ENCODE measurements at regions not wholly inside any gene's neighbourhood (a gene's known extent, or its start where the extent isn't known, plus 50 kb on each side); places are given as distances from the start of the nearest gene placed in this dataset.

DNA sequence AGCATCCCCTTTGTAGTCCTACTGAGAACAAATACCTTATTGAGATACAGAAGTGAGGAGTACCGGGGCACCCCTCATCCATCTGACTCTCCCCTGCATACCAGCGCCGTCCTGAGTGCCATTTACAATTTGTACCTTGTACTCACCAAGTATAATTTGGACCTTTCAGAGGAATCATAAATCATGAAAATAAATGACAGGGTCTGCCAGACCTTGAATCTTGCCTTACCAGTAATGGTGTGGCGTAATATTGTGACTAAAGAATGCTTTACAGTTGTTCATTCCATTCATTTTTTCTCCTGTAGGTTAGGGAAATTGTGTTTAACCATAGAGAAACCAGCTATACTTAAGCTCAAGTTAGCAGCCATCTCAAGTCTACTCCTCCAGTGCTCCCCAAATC is 243.7 kb upstream of the RGS6 start:
- Histone ChIP-seq H3K9ac (ENCODE audit: low read length) (no peak overlapping the region), H3K27ac (ENCODE audit: low read depth, low read length) (no peak overlapping the region), H3K36me3 (ENCODE audit: control insufficient read depth, insufficient read depth, low read length) (peaks cover 8% of the 10 kb centered on the region), H3K27me3 (ENCODE audit: control insufficient read depth, insufficient read depth, low read length) (no peaks in the 10 kb centered on the region), H3K4me3 (ENCODE audit: low read length) (no peak overlapping the region), H3K4me1 (ENCODE audit: control insufficient read depth, insufficient read depth, low read length) (no peaks in the 10 kb centered on the region)

GRCh38 chr14:71690478-71690877 is 241.8 kb upstream of the RGS6 start:
- no peaks in the 10 kb centered on the region for H3K27me3 ChIP-seq (ENCODE audit: control insufficient read depth, insufficient read depth, low read length)
- no peak overlapping the region for H3K27ac ChIP-seq (ENCODE audit: low read depth, low read length)
- no peak overlapping the region for H3K4me3 ChIP-seq (ENCODE audit: low read length)
- no peaks in the 10 kb centered on the region for H3K4me1 ChIP-seq (ENCODE audit: control insufficient read depth, insufficient read depth, low read length)
- H3K36me3 ChIP-seq (ENCODE audit: control insufficient read depth, insufficient read depth, low read length) = peaks cover 6% of the 10 kb centered on the region
- no peak overlapping the region for H3K9ac ChIP-seq (ENCODE audit: low read length)

GRCh38 chr14:71692496-71692895 is 239.7 kb upstream of the RGS6 start:
- no peak overlapping the region for H3K4me3 ChIP-seq (ENCODE audit: low read length)
- no peak overlapping the region for H3K9ac ChIP-seq (ENCODE audit: low read length)
- H3K4me1 ChIP-seq (ENCODE audit: control insufficient read depth, insufficient read depth, low read length) = no peaks in the 10 kb centered on the region
- H3K27me3 ChIP-seq (ENCODE audit: control insufficient read depth, insufficient read depth, low read length) = no peaks in the 10 kb centered on the region
- no peak overlapping the region for H3K27ac ChIP-seq (ENCODE audit: low read depth, low read length)
- peaks cover 6% of the 10 kb centered on the region for H3K36me3 ChIP-seq (ENCODE audit: control insufficient read depth, insufficient read depth, low read length)

GRCh38 chr14:71693381-71693780 is 238.8 kb upstream of the RGS6 start:
- Histone ChIP-seq H3K9ac (ENCODE audit: low read length) (no peak overlapping the region), H3K36me3 (ENCODE audit: control insufficient read depth, insufficient read depth, low read length) (peaks cover 6% of the 10 kb centered on the region), H3K27ac (ENCODE audit: low read depth, low read length) (no peak overlapping the region), H3K4me3 (ENCODE audit: low read length) (no peak overlapping the region), H3K4me1 (ENCODE audit: control insufficient read depth, insufficient read depth, low read length) (no peaks in the 10 kb centered on the region), H3K27me3 (ENCODE audit: control insufficient read depth, insufficient read depth, low read length) (no peaks in the 10 kb centered on the region)

DNA sequence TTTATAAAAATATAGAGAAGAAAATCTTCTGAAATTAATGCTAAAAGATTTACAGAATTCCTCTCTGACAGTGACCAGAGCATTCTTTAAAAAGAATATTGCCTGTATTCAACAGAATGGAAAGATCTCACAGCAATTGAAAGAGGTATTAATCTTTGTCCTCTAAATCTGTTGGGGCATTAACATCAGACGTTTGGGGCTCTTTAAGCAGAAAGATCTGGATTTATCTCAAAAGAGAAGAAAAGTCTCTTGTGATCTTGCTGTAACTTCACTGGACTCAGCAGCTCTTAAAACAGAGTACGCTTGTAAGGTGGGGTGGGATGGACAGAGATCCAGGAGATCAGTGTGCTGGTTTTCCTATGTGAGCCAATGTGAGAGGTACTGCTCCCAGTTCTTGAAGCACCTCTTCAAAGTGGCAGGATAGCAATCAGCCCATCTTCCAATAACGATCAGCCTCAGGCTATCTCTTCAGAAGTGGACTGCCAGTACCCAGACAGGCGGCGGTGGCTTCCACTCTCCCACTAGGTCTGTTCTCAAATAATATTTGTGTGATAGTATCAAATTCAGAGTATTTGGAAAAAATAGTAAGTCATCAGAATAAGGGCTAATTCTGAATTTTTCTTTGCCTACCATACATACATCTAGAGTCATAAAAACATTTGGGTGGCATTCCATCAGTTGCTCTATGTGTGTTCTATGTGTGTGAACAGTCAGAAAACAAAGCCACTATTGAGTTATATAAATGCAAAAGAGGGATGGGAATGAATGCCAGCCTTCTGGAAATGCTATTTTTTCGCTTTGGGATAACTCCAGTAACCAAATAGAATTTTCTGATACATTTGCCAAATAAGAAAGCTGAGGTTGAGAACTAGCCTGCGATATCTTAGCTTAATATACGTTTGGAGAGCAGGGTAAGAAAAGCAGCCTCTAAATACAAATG is 237.4 kb upstream of the RGS6 start:
- no peaks in the 10 kb centered on the region for H3K27me3 ChIP-seq (ENCODE audit: control insufficient read depth, insufficient read depth, low read length)
- no peak overlapping the region for H3K4me3 ChIP-seq (ENCODE audit: low read length)

GRCh38 chr14:71695611-71696350 is 236.4 kb upstream of the RGS6 start:
- no peak overlapping the region for H3K9ac ChIP-seq (ENCODE audit: low read length)
- no peak overlapping the region for H3K27ac ChIP-seq (ENCODE audit: low read depth, low read length)
- no peaks in the 10 kb centered on the region for H3K27me3 ChIP-seq (ENCODE audit: control insufficient read depth, insufficient read depth, low read length)
- H3K4me1 ChIP-seq (ENCODE audit: control insufficient read depth, insufficient read depth, low read length) = no peaks in the 10 kb centered on the region
- H3K36me3 ChIP-seq (ENCODE audit: control insufficient read depth, insufficient read depth, low read length) = peaks cover 7% of the 10 kb centered on the region
- no peak overlapping the region for H3K4me3 ChIP-seq (ENCODE audit: low read length)

More for the DNA sequence above, 237.4 kb upstream of the RGS6 start:
- Histone ChIP-seq H3K36me3 (ENCODE audit: control insufficient read depth, insufficient read depth, low read length) (peaks cover 8% of the 10 kb centered on the region), H3K27ac (ENCODE audit: low read depth, low read length) (no peak overlapping the region), H3K9ac (ENCODE audit: low read length) (no peak overlapping the region), H3K4me1 (ENCODE audit: control insufficient read depth, insufficient read depth, low read length) (no peaks in the 10 kb centered on the region)

GRCh38 chr14:71698027-71698426 is 234.2 kb upstream of the RGS6 start:
- H3K36me3 ChIP-seq (ENCODE audit: control insufficient read depth, insufficient read depth, low read length) = peaks cover 2% of the 10 kb centered on the region
- no peaks in the 10 kb centered on the region for H3K4me1 ChIP-seq (ENCODE audit: control insufficient read depth, insufficient read depth, low read length)
- H3K4me3 ChIP-seq (ENCODE audit: low read length) = no peak overlapping the region
- no peak overlapping the region for H3K9ac ChIP-seq (ENCODE audit: low read length)
- H3K27ac ChIP-seq (ENCODE audit: low read depth, low read length) = no peak overlapping the region
- no peaks in the 10 kb centered on the region for H3K27me3 ChIP-seq (ENCODE audit: control insufficient read depth, insufficient read depth, low read length)

- H3K36me3 ChIP-seq (ENCODE audit: control insufficient read depth, insufficient read depth, low read length) = peaks cover 2% of the 10 kb centered on the region
- no peak overlapping the region for H3K27ac ChIP-seq (ENCODE audit: low read depth, low read length)
- H3K4me1 ChIP-seq (ENCODE audit: control insufficient read depth, insufficient read depth, low read length) = no peaks in the 10 kb centered on the region
- no peak overlapping the region for H3K9ac ChIP-seq (ENCODE audit: low read length)
- H3K4me3 ChIP-seq (ENCODE audit: low read length) = no peak overlapping the region
- no peaks in the 10 kb centered on the region for H3K27me3 ChIP-seq (ENCODE audit: control insufficient read depth, insufficient read depth, low read length)
Observed at GRCh38 chr14:71698673-71699072, 233.6 kb upstream of the RGS6 start.

DNA sequence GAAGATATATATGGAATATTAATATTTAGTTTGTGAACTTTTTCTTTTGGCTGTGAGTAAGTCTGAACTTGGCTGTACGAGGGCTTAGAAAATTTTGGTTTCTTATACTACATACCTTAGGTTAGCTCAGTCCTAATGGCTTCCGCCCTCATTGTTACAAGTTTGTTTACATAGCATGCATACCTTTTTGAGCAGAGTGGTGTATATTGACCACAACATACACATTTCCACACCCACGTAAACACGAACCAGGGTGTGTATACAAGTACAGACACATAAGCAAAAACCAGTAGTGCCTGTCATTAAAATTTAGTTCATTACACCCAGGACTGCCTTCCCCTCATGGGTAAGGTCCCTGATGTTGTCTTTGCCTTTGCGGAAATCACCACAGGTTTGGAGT is 230.2 kb upstream of the RGS6 start:
- Histone ChIP-seq H3K36me3 (ENCODE audit: control insufficient read depth, insufficient read depth, low read length) (peaks cover 2% of the 10 kb centered on the region), H3K4me1 (ENCODE audit: control insufficient read depth, insufficient read depth, low read length) (no peaks in the 10 kb centered on the region)

GRCh38 chr14:71702786-71703185 is 229.4 kb upstream of the RGS6 start:
- Histone ChIP-seq H3K36me3 (ENCODE audit: control insufficient read depth, insufficient read depth, low read length) (peaks cover 2% of the 10 kb centered on the region), H3K27me3 (ENCODE audit: control insufficient read depth, insufficient read depth, low read length) (no peaks in the 10 kb centered on the region), H3K4me1 (ENCODE audit: control insufficient read depth, insufficient read depth, low read length) (no peaks in the 10 kb centered on the region), H3K27ac (ENCODE audit: low read depth, low read length) (no peak overlapping the region), H3K4me3 (ENCODE audit: low read length) (no peak overlapping the region), H3K9ac (ENCODE audit: low read length) (no peak overlapping the region)

More for the DNA sequence above, 230.2 kb upstream of the RGS6 start:
- no peak overlapping the region for H3K4me3 ChIP-seq (ENCODE audit: low read length)
- no peaks in the 10 kb centered on the region for H3K27me3 ChIP-seq (ENCODE audit: control insufficient read depth, insufficient read depth, low read length)
- no peak overlapping the region for H3K9ac ChIP-seq (ENCODE audit: low read length)
- H3K27ac ChIP-seq (ENCODE audit: low read depth, low read length) = no peak overlapping the region

GRCh38 chr14:71703477-71703876 is 228.8 kb upstream of the RGS6 start:
- H3K4me1 ChIP-seq (ENCODE audit: control insufficient read depth, insufficient read depth, low read length) = no peaks in the 10 kb centered on the region
- no peak overlapping the region for H3K27ac ChIP-seq (ENCODE audit: low read depth, low read length)
- H3K4me3 ChIP-seq (ENCODE audit: low read length) = no peak overlapping the region
- H3K27me3 ChIP-seq (ENCODE audit: control insufficient read depth, insufficient read depth, low read length) = no peaks in the 10 kb centered on the region
- H3K36me3 ChIP-seq (ENCODE audit: control insufficient read depth, insufficient read depth, low read length) = peaks cover 2% of the 10 kb centered on the region
- H3K9ac ChIP-seq (ENCODE audit: low read length) = no peak overlapping the region

DNA sequence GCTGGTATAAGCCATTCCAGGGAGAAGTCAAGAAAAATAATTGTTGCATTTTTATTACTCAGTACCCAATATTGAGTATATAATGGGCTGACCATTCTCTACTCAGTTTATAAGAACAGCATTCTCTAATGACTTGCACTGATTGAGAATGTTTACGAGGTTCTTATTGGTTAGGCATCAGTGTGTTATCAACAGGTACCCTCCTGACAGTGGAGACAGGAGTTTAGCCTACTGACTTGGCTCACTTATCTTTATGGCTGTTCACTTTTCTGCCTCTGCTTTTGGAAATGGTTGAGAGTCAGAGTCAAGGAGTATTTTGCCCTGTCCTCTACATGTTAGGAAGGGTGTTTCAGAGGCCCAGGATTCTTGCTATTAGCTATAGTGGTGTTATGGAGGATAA is 228.0 kb upstream of the RGS6 start:
- no peak overlapping the region for H3K9ac ChIP-seq (ENCODE audit: low read length)
- no peak overlapping the region for H3K27ac ChIP-seq (ENCODE audit: low read depth, low read length)
- H3K4me3 ChIP-seq (ENCODE audit: low read length) = no peak overlapping the region
- no peaks in the 10 kb centered on the region for H3K27me3 ChIP-seq (ENCODE audit: control insufficient read depth, insufficient read depth, low read length)
- no peaks in the 10 kb centered on the region for H3K4me1 ChIP-seq (ENCODE audit: control insufficient read depth, insufficient read depth, low read length)
- peaks cover 4% of the 10 kb centered on the region for H3K36me3 ChIP-seq (ENCODE audit: control insufficient read depth, insufficient read depth, low read length)

Data from rectal smooth muscle tissue (tissue), 1 donor.